SK-N-SH (cell line): ENCODE measurements at regions not wholly inside any gene's neighbourhood (a gene's known extent, or its start where the extent isn't known, plus 50 kb on each side); places are given as distances from the start of the nearest gene placed in this dataset.

ENCODE experiments used
- CTCF ChIP-seq: fragments of 200-600 bp; sonication (generic); IDR thresholded peaks from 2 replicates; pipeline ENCODE4 v1.6.1; 2017; ENCODE audit warnings: antibody characterized with exemption, mild to moderate bottlenecking, moderate library complexity
- EP300 ChIP-seq, 2 experiments: IDR thresholded peaks; 2 replicates each; pipeline versions ENCODE4 v1.4.0 to v1.6.1; 2012; ENCODE audit warnings: borderline replicate concordance in 1 of 2, low read depth in 1 of 2, low read length in 1 of 2
- MAX ChIP-seq: IDR thresholded peaks from 2 replicates; pipeline ENCODE4 v1.4.0; 2012; ENCODE audit warnings: low read depth
- MEF2A ChIP-seq: IDR thresholded peaks from 2 replicates; pipeline ENCODE4 v1.4.0; 2012; ENCODE audit warnings: low read depth, borderline replicate concordance
- MXI1 ChIP-seq: IDR thresholded peaks from 2 replicates; pipeline ENCODE4 v1.6.1; 2012; ENCODE audit warnings: mild to moderate bottlenecking, low read depth, low read length, improper control_type of control experiment
- SMC3 ChIP-seq: IDR thresholded peaks from 2 replicates; pipeline ENCODE4 v1.6.1; 2012; ENCODE audit warnings: low read depth, low read length, improper control_type of control experiment
- ZBTB33 ChIP-seq: IDR thresholded peaks from 2 replicates; pipeline ENCODE4 v1.4.0; 2012; ENCODE audit warnings: low read depth, borderline replicate concordance

GRCh38 chr4:155073852-155074251, 134.6 kb upstream of the NPY2R start:
- TF ChIP-seq SMC3 (no peak), ZBTB33 (no peak), CTCF (no peak), MEF2A (no peak), MAX (no peak), MXI1 (no peak), EP300 (IDR thresholded peaks at IDR 0.05; ENCODE audit: borderline replicate concordance in 1 of 2, low read depth in 1 of 2, low read length in 1 of 2) (no peak)
